ENCODE measurements at regions not wholly inside any gene's neighbourhood (a gene's known extent, or its start where the extent isn't known, plus 50 kb on each side); places are given as distances from the start of the nearest gene placed in this dataset.
"Not testable (repeated sequence)": the region's sequence is repeated elsewhere in the genome, so short reads cannot be mapped to it uniquely, and the experiment has no call there.

- H3K9me3 ChIP-seq (ENCODE audit: control insufficient read depth, low read length): no peaks in the 10 kb centered on the region
- no peaks in the 10 kb centered on the region for H3K4me1 ChIP-seq (ENCODE audit: control insufficient read depth, insufficient read depth, low read length, poor library complexity, severe bottlenecking)
- H3K27ac ChIP-seq (ENCODE audit: low read depth, low read length, severe bottlenecking): no peak overlapping the region
- no peaks in the 10 kb centered on the region for H3K36me3 ChIP-seq (ENCODE audit: control insufficient read depth, insufficient read depth, low read length)
- no peak overlapping the region for H3K4me3 ChIP-seq (ENCODE audit: extremely low read depth, insufficient read depth, low read length, poor library complexity, severe bottlenecking)
- whole genome bisulfite sequencing, 2 experiments (ENCODE audit: insufficient coverage in 2 of 2): 100% methylated on average over 1 of the region's 2 CpGs; no CpG with 5 or more reads in 1 of the 2 experiments
These were observed 938.8 kb upstream of the FBXO33 start for GRCh38 chr14:40371011-40371410.

DNA sequence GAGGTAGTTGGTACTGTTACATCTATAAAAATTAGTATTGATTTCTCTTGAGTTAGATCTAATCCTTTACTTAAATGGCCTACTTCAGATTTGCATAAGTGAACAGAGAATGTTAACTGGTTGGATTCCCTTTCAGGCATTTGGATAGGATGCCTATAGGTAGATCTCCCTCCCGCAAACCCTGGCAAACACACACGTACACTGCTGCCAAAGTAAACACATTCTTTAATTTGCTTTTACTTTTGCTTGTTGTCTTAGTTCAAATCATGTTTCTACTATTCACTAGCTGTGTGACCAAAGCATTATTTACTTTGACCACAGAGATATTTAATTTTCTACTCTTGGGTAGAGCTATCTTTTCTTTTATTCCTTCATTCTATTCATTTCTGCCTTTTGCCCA lies 936.1 kb upstream of the FBXO33 start:
- 85% methylated on average over 2 of the region's 2 CpGs; no CpG with 5 or more reads in 1 of the 2 experiments for WGBS, 2 experiments (ENCODE audit: insufficient coverage in 2 of 2)
- H3K4me3 ChIP-seq (ENCODE audit: extremely low read depth, insufficient read depth, low read length, poor library complexity, severe bottlenecking): no peak overlapping the region
- no peaks in the 10 kb centered on the region for H3K9me3 ChIP-seq (ENCODE audit: control insufficient read depth, low read length)
- no peaks in the 10 kb centered on the region for H3K36me3 ChIP-seq (ENCODE audit: control insufficient read depth, insufficient read depth, low read length)
- H3K4me1 ChIP-seq (ENCODE audit: control insufficient read depth, insufficient read depth, low read length, poor library complexity, severe bottlenecking): peaks cover under 1% of the 10 kb centered on the region
- no peak overlapping the region for H3K27ac ChIP-seq (ENCODE audit: low read depth, low read length, severe bottlenecking)

DNA sequence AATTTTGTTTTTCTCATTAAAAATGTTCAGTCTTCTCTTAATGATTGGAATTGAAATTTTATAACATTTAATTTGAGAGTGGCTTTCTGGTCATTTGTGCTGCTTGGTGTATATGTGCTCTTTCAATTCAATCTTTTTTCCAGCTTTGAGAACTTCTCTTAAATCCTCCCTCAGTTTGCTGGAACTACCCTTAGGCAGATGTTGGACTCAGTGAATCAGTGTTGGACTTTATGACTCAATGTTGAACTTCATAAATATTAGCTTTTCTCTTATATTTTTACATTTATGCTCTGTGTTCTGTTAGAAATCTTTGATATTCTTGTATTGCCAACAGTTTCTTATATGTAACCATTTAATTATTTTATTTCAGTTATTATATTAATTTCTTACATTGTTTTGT lies 935.5 kb upstream of the FBXO33 start:
- peaks cover 6% of the 10 kb centered on the region for H3K4me1 ChIP-seq (ENCODE audit: control insufficient read depth, insufficient read depth, low read length, poor library complexity, severe bottlenecking)
- H3K36me3 ChIP-seq (ENCODE audit: control insufficient read depth, insufficient read depth, low read length): no peaks in the 10 kb centered on the region
- no peaks in the 10 kb centered on the region for H3K9me3 ChIP-seq (ENCODE audit: control insufficient read depth, low read length)
- H3K4me3 ChIP-seq (ENCODE audit: extremely low read depth, insufficient read depth, low read length, poor library complexity, severe bottlenecking): no peak overlapping the region
- no peak overlapping the region for H3K27ac ChIP-seq (ENCODE audit: low read depth, low read length, severe bottlenecking)

GRCh38 chr14:40365305-40365704 lies 933.1 kb upstream of the FBXO33 start:
- Histone ChIP-seq H3K36me3 (ENCODE audit: control insufficient read depth, insufficient read depth, low read length) (no peaks in the 10 kb centered on the region), H3K9me3 (ENCODE audit: control insufficient read depth, low read length) (no peaks in the 10 kb centered on the region), H3K27ac (ENCODE audit: low read depth, low read length, severe bottlenecking) (no peak overlapping the region), H3K4me1 (ENCODE audit: control insufficient read depth, insufficient read depth, low read length, poor library complexity, severe bottlenecking) (peaks cover 12% of the 10 kb centered on the region), H3K4me3 (ENCODE audit: extremely low read depth, insufficient read depth, low read length, poor library complexity, severe bottlenecking) (no peak overlapping the region)
- WGBS, 2 experiments (ENCODE audit: insufficient coverage in 2 of 2): 100% methylated on average over 2 of the region's 2 CpGs; no CpG with 5 or more reads in 1 of the 2 experiments

GRCh38 chr14:40362856-40363255 lies 930.6 kb upstream of the FBXO33 start:
- peak overlapping the region; percentile 20 for H3K27ac ChIP-seq (ENCODE audit: low read depth, low read length, severe bottlenecking)
- H3K9me3 ChIP-seq (ENCODE audit: control insufficient read depth, low read length): no peaks in the 10 kb centered on the region
- WGBS, 2 experiments (ENCODE audit: insufficient coverage in 2 of 2): no CpG with 5 or more reads among the region's 1 CpG
- no peaks in the 10 kb centered on the region for H3K36me3 ChIP-seq (ENCODE audit: control insufficient read depth, insufficient read depth, low read length)
- H3K4me1 ChIP-seq (ENCODE audit: control insufficient read depth, insufficient read depth, low read length, poor library complexity, severe bottlenecking): peaks cover 12% of the 10 kb centered on the region
- H3K4me3 ChIP-seq (ENCODE audit: extremely low read depth, insufficient read depth, low read length, poor library complexity, severe bottlenecking): no peak overlapping the region

DNA sequence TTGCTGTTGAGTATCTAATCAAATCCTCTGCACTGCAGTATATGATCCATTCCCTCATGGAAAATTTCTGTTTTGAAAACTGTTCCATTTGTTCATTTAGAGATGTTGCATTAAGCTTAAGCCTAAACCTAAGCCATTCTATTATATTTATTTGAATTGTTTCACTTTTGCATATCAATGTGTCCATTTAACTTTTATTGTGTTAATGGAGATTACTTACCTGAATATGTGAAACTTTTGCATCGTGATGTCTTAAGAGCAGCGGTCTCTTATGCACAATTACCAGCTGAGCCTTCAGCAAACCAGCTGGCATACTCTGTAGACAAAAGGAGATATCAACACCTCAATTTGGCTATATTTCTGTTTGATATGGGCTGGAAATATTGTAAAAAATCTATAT lies 922.5 kb upstream of the FBXO33 start:
- no peaks in the 10 kb centered on the region for H3K36me3 ChIP-seq (ENCODE audit: control insufficient read depth, insufficient read depth, low read length)
- H3K27ac ChIP-seq (ENCODE audit: low read depth, low read length, severe bottlenecking): no peak overlapping the region
- H3K9me3 ChIP-seq (ENCODE audit: control insufficient read depth, low read length): no peaks in the 10 kb centered on the region
- WGBS, 2 experiments (ENCODE audit: insufficient coverage in 2 of 2): no CpG with 5 or more reads among the region's 2 CpGs
- H3K4me3 ChIP-seq (ENCODE audit: extremely low read depth, insufficient read depth, low read length, poor library complexity, severe bottlenecking): no peak overlapping the region
- no peaks in the 10 kb centered on the region for H3K4me1 ChIP-seq (ENCODE audit: control insufficient read depth, insufficient read depth, low read length, poor library complexity, severe bottlenecking)

DNA sequence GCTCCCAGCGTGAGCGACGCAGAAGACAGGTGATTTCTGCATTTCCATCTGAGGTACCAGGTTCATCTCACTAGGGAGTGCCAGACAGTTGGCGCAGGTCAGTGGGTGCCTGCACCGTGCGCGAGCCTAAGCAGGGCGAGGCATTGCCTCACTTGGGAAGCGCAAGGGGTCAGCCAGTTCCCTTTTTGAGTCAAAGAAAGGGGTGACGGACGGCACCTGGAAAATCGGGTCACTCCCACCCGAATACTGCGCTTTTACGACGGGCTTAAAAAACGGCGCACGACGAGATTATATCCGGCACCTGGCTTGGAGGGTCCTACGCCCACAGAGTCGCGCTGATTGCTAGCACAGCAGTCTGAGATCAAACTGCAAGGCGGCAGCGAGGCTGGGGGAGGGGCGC lies 915.9 kb upstream of the FBXO33 start:
- not testable (repeated sequence) for H3K9me3 ChIP-seq (ENCODE audit: control insufficient read depth, low read length); H3K4me1 ChIP-seq (ENCODE audit: control insufficient read depth, insufficient read depth, low read length, poor library complexity, severe bottlenecking); H3K27ac ChIP-seq (ENCODE audit: low read depth, low read length, severe bottlenecking); H3K36me3 ChIP-seq (ENCODE audit: control insufficient read depth, insufficient read depth, low read length)
- peak overlapping the region; percentile 14 for H3K4me3 ChIP-seq (ENCODE audit: extremely low read depth, insufficient read depth, low read length, poor library complexity, severe bottlenecking)
- WGBS, 2 experiments (ENCODE audit: insufficient coverage in 2 of 2): 84 to 87% methylated on average over 24 of the region's 27 CpGs

DNA sequence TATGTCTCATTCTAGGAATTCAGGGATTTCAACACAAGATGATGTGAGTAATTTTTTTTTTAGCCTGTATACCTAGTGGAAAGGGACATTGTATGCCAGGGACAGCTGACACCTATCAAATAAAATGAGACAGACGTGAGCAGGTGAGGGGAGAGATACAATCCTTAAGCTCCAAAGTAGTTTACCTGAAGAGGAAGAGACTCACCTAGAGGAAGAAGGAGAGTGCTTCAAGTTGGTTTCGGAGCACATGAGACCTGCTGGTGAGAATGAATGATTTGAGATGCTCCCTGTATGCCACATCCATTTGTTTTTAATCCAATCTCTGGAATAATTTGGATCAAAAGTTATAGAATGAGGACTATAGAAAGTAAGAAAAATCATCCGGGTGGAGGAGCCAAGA lies 915.4 kb upstream of the FBXO33 start:
- Histone ChIP-seq H3K36me3 (ENCODE audit: control insufficient read depth, insufficient read depth, low read length) (no peaks in the 10 kb centered on the region), H3K4me3 (ENCODE audit: extremely low read depth, insufficient read depth, low read length, poor library complexity, severe bottlenecking) (peak overlapping the region; percentile 14), H3K4me1 (ENCODE audit: control insufficient read depth, insufficient read depth, low read length, poor library complexity, severe bottlenecking) (no peaks in the 10 kb centered on the region), H3K9me3 (ENCODE audit: control insufficient read depth, low read length) (no peaks in the 10 kb centered on the region), H3K27ac (ENCODE audit: low read depth, low read length, severe bottlenecking) (no peak overlapping the region)
- 89 to 100% methylated on average over 1 to 2 of the region's 3 CpGs for WGBS, 2 experiments (ENCODE audit: insufficient coverage in 2 of 2)

DNA sequence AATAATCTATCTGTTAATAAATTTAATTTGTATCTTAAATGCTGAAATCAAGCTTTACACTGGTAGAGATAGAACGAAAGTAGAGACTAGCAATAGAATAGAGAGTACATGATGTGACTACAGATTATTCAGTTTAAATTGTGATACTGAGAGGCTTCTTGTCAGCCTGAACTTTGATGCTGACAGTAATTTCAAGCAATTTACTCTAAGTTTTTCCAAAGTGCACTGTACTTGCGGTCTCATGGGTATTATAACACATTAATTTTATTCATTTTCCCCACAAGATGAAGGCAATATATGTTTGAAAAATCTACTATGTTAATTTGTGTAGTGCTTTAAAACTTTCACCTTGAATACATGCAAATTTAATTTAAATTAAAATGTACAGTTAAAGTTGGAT lies 914.0 kb upstream of the FBXO33 start:
- no peaks in the 10 kb centered on the region for H3K36me3 ChIP-seq (ENCODE audit: control insufficient read depth, insufficient read depth, low read length)
- no peak overlapping the region for H3K27ac ChIP-seq (ENCODE audit: low read depth, low read length, severe bottlenecking)
- H3K9me3 ChIP-seq (ENCODE audit: control insufficient read depth, low read length): no peaks in the 10 kb centered on the region
- H3K4me1 ChIP-seq (ENCODE audit: control insufficient read depth, insufficient read depth, low read length, poor library complexity, severe bottlenecking): no peaks in the 10 kb centered on the region
- WGBS, 2 experiments (ENCODE audit: insufficient coverage in 2 of 2): 100% methylated on average over 1 of the region's 2 CpGs; no CpG with 5 or more reads in 1 of the 2 experiments
- H3K4me3 ChIP-seq (ENCODE audit: extremely low read depth, insufficient read depth, low read length, poor library complexity, severe bottlenecking): no peak overlapping the region

DNA sequence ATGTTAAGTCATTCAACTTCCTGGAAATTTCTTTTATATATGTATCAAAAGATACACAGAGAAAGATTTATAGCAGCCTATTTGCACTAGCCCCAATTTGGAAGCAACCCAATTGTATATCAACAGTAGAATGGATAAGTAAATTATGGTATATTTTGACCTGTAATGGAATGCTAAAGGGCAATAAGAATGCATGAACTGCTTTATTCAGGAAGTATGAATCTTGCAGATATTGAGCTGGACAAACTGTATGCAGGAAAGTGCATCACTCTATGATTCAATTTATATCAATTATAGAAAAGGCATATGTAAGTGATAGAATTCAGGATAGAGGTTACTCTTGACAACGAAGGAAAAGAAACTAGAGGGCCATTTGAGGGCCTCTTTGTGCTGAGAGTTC lies 913.1 kb upstream of the FBXO33 start:
- 100% methylated on average over 1 of the region's 1 CpG; no CpG with 5 or more reads in 1 of the 2 experiments for WGBS, 2 experiments (ENCODE audit: insufficient coverage in 2 of 2)
- no peaks in the 10 kb centered on the region for H3K9me3 ChIP-seq (ENCODE audit: control insufficient read depth, low read length)
- no peaks in the 10 kb centered on the region for H3K4me1 ChIP-seq (ENCODE audit: control insufficient read depth, insufficient read depth, low read length, poor library complexity, severe bottlenecking)
- H3K4me3 ChIP-seq (ENCODE audit: extremely low read depth, insufficient read depth, low read length, poor library complexity, severe bottlenecking): no peak overlapping the region
- H3K27ac ChIP-seq (ENCODE audit: low read depth, low read length, severe bottlenecking): no peak overlapping the region
- no peaks in the 10 kb centered on the region for H3K36me3 ChIP-seq (ENCODE audit: control insufficient read depth, insufficient read depth, low read length)

- 86% methylated on average over 1 of the region's 3 CpGs; no CpG with 5 or more reads in 1 of the 2 experiments for WGBS, 2 experiments (ENCODE audit: insufficient coverage in 2 of 2)
- Histone ChIP-seq H3K36me3 (ENCODE audit: control insufficient read depth, insufficient read depth, low read length) (no peaks in the 10 kb centered on the region), H3K4me3 (ENCODE audit: extremely low read depth, insufficient read depth, low read length, poor library complexity, severe bottlenecking) (no peak overlapping the region), H3K4me1 (ENCODE audit: control insufficient read depth, insufficient read depth, low read length, poor library complexity, severe bottlenecking) (no peaks in the 10 kb centered on the region), H3K27ac (ENCODE audit: low read depth, low read length, severe bottlenecking) (no peak overlapping the region), H3K9me3 (ENCODE audit: control insufficient read depth, low read length) (no peaks in the 10 kb centered on the region)
These were observed 908.5 kb upstream of the FBXO33 start for GRCh38 chr14:40340708-40341107.

Measured in mesodermal cell (in vitro differentiated cells).